Fibroblast of skin of abdomen (primary cell): ENCODE measurements at regions not wholly inside any gene's neighbourhood (a gene's known extent, or its start where the extent isn't known, plus 50 kb on each side); places are given as distances from the start of the nearest gene placed in this dataset.
"Not testable (repeated sequence)": the region's sequence is repeated elsewhere in the genome, so short reads cannot be mapped to it uniquely, and the experiment has no call there.

Experiments used
- DNase-seq: peaks from one replicate; pipeline ENCODE4 v3.0.0-alpha.2; 2013

- peak; percentile 38 for DNase-seq
Observed at GRCh38 chr14:59123975-59124374, 64.5 kb upstream of the DAAM1 start.

GRCh38 chr14:59125156-59125555, 63.3 kb upstream of the DAAM1 start:
- DNase-seq = no peak

GRCh38 chr14:59126714-59127436, 61.6 kb upstream of the DAAM1 start:
- peak; percentile 55 for DNase-seq

- DNase-seq = no peak
Observed at GRCh38 chr14:59127437-59127732, 61.1 kb upstream of the DAAM1 start.

DNA sequence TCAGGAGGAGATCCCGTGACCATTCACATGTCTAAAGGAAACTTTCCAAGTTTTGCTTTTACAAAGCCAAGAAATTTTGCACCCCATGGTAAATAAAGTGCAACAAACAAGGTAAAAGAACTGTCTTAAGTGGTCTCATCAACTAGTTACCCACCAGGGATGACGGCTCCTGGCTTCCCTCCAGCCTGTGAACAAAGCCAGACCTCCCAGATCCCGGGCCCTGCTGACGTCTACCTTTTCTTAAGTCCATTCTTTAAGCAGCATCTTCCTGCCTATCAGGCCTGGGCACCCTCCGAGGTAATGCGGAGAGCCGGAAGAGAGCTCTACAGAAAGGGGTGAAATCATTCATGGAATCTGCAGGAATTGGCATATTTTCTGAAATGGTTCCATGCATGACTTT, 58.0 kb upstream of the DAAM1 start:
- DNase-seq = no peak

DNA sequence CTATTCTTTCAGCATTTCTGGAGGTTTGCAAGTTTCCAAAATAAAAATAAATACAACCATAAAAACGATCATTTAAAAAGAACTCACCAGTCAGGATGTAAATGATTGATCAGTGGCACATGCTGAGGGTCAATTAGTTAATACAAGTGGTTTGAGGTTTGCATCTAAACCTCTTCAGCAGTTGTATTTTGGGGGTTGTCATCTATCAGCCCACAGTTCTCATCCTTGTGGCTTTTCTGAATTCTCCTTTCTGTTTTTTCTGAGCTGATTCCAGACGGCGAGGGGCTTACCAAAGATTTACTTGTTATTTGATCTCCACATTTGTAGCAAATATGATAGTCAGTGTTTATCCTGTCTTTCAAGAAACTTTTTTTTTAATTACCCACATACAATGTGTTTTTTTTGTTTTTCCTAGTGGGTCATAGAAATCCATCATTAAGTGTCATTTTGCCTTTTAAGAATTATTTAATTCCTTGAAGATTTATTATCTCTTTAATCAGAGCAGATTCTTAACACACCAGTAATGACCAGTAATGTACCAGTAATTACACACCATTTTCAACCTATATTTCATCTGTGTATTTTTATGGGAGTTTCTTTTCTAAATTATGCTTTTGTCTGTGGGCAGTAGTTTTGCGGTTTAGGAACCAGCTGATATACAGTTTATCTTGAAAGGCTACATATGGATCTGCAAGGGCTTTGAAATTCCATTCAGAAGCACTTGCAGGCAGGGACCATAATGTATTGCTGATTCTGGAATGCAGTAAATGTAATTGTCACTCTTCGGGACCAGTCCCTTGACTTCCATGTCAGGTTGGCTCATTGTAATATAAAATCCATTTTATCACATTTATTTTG, 56.3 kb upstream of the DAAM1 start:
- DNase-seq = peak; percentile 22

DNA sequence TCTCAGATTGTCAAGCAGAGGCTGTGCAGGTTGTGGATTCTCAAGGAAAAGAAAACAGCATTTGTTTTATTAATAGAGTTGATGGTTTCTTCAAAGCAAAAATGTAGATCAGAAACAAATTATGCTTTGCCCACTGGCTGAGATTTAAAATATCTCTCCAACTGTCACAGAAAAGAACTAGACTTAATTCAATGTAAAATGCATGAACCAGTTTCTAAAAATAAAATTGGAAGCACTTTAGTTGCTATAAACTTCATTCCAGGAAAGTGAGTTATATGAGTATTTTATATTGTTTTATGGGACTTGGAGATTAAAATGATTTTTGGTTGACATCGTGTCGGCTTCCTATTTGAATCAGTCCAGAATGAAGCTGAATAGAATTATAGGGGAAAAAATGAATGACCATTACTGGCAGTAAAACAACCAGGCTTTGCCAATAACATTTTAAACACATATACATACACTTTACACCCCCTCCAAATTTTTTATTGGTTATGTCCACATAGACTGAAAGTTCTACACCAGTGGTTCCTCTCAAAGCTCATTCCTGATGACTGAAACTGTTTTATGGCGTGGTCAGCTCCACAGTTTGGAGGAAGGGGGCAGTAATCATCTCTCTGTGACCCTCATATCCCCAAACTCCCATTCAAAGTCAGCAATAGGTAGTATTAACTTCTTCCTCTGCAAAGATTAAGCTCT, 55.5 kb upstream of the DAAM1 start:
- peak; percentile 16 for DNase-seq

DNA sequence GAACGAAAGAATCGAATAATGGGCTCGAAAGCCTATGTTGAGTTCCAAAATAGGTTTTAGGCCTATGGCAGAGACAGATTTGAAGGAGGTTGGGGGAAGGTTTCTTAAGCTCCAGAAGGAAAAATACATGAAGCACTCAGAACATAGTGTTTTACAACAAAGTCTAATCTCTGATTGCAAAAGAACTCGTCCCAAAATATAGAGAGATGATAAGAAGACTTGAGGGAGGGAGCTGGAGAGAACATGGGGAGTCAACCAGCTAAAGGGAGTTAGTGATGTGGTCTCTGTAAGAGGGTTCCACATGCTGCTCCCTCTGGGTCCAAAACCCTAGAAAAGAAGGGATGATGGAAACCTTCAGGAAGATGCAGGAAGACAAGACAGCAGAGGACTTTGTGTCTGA, 54.8 kb upstream of the DAAM1 start:
- DNase-seq = no peak

DNA sequence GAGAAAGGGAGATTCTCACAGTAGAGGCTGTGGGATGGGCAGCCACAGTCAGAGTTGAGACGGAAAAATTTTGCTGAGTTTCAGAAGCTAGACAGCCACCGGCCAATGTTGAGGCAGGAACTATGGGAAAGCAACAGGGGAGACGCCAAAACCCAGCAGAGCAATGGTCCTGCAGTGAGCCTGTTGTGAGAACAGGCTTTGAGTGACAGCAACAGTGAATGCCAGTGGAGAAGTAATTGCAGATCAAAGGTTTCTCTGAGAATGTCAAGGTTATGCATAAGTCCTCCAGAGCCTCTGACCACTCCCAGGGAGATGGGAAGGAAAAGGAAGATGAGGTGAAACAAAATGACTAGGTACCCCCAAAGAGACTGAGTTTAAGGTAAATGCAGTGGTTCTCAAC, 54.2 kb upstream of the DAAM1 start:
- DNase-seq = no peak

- DNase-seq = no peak
Observed at GRCh38 chr14:59137256-59137655, 51.2 kb upstream of the DAAM1 start.

GRCh38 chr14:59138576-59138975, 49.9 kb upstream of the DAAM1 start:
- DNase-seq = not testable (repeated sequence)
